Activated CD4-positive, alpha-beta T cell treated with anti-CD3 and anti-CD28 coated beads, Interleukin-2, Interleukin-4, amounts not matched to agents 100 ng/mL and 50 ng/mL, durations not matched to agents 16 hours and 8 hours (primary cell): ENCODE measurements at regions not wholly inside any gene's neighbourhood (a gene's known extent, or its start where the extent isn't known, plus 50 kb on each side); places are given as distances from the start of the nearest gene placed in this dataset.
"Not testable (repeated sequence)": the region's sequence is repeated elsewhere in the genome, so short reads cannot be mapped to it uniquely, and the experiment has no call there.

ENCODE experiments used
- DNase-seq: peaks from one replicate; pipeline ENCODE4 v3.0.0-alpha.2; 2020; ENCODE audit warnings: low spot score

DNA sequence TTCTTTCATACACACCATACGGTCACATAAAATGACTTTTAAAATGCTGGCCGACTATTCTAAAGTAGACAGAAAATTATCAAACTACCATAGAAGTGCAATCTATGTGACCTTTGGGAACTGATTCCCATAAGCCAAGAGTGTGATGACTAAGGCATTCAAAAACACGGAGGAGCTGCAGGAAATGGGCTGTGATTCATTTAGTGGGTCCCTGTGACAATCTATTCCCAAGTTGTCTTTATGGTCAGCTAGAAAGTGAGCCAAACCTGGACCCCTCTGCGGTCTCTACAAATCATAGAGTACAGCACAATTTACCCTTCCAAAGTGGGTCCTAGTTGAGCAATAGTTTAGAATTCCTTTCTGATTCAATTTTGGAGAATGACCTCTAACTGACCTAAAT lies 251.5 kb upstream of the CBLB start:
- DNase-seq: no peak

GRCh38 chr3:106121491-106122289 lies 252.9 kb upstream of the CBLB start:
- DNase-seq: no peak

DNA sequence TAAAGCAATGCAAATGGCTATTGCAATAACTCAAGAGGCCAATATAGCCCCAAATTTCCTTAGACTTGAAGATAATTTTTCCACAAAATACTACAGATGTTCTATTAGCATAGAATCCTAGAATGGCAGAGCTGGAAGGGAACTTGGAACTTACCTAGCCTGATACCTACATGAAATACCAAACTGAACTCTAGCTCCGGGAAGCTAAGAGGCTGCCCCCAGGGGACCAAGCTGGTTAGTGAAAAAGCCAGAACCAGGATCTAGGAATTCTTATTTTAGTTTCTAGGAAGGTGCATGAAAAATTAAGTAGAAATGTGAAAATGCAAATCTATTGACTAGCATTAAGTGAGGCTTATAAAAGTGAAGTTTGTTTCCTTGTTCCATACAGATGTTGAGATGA lies 256.0 kb upstream of the CBLB start:
- no peak for DNase-seq

DNA sequence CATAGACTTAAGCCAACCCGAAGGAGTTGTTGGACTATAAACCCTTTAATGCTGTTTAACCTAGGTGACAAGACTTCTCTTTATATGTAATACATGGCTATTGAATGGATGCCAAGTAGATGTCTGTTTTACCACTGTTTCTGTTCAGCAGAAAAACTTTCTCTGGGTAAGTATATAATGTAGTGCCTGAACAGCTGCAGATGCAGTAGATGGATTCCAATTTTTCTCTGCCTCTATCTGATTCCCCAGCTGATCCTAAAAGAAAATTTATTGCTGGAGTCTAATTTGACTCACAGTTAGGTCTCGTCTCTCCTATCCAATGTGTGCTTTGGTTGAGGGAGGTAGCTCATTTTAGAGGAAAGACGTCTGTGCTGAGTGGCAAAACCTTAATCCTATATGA lies 256.5 kb upstream of the CBLB start:
- DNase-seq: no peak

GRCh38 chr3:106126067-106126845 lies 257.4 kb upstream of the CBLB start:
- DNase-seq: no peak

DNA sequence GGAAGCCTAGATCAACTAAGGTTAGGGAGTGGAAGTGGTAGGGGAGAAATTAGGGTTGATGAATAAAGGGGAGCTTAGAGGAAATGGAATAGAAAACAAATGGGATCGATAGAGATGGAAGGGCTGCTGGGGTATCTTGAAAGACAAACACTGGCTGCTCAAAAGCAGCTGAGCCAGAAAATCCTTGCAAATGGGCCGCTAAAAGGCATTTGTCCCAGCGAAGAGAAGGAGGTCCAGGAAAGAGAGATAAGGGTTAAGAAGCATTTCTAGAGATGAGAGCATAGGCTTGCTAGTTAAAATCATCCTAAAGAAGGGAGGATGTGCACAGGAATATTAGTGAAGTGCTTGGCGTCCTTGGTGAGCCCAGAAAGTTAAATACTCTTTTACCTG lies 258.0 kb upstream of the CBLB start:
- DNase-seq: no peak

- DNase-seq: no peak
Observed at GRCh38 chr3:106129939-106130338, 261.1 kb upstream of the CBLB start.

GRCh38 chr3:106130384-106131198 lies 261.8 kb upstream of the CBLB start:
- DNase-seq: no peak

- DNase-seq: no peak
Observed at GRCh38 chr3:106135451-106136160, 266.8 kb upstream of the CBLB start.

DNA sequence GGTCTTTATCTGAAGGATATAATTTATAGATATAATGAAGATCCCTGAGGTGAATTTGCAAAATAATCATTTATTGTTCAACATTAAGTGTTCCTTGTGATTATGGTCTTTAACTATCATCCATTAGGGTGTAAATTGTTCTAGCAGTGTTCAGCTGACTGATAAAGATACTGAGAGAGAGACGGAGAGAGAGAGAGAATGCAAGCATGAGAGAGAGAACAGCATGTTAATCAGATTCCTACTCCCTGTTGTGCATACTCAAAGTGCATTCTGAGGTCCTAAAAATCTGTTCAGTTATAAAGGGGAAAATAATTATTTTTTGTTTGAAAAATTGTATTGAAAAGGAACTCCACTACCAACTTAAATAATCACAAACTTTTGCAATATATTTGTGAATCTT lies 271.0 kb upstream of the CBLB start:
- DNase-seq: no peak

- DNase-seq: no peak
Observed at GRCh38 chr3:106140431-106140830, 271.6 kb upstream of the CBLB start.

GRCh38 chr3:106144030-106144429 lies 275.2 kb upstream of the CBLB start:
- no peak for DNase-seq

- not testable (repeated sequence) for DNase-seq
Observed at GRCh38 chr3:106148440-106149082, 279.7 kb upstream of the CBLB start.

- DNase-seq: no peak
Observed at GRCh38 chr3:106157411-106157810, 288.6 kb upstream of the CBLB start.

DNA sequence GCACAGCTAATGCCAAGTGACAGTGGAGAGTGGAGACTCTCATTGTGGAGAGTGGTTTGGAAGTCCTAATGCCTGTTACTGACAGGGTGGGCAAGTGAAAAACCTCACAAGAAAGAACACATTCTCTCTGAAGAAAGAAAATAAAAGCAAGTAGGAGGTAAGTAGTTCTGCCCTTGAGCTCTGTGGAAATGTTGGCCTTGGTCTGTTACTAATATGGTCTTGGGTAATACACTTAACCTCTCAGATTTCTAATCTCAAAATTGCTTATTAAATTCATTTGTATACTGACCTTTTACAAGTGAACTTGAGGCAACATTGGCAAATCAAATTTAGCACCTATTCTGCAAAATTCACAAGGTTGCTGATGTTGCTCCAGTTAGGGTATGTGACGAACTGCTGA lies 291.6 kb upstream of the CBLB start:
- DNase-seq: no peak

- DNase-seq: no peak
Observed at GRCh38 chr3:106161246-106161645, 292.4 kb upstream of the CBLB start.

DNA sequence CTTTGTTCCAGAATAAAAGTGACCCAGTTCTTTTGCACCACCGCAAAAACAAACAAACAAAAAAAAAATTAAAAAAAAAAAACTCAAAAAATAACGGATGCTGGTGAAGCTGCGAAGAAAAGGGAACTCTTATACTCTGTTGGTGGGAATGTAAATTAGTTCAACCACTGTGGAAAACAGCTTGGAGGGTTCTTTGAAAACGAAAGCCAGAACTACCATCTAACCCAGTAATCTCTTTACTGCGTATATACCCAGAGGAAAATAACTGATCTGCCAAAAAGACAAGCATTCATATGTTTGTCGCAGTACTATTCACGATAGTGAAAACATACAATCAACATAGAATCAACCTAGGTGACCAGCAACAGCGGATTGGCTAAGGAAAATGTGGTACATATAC lies 298.9 kb upstream of the CBLB start:
- DNase-seq: no peak

GRCh38 chr3:106168962-106169750 lies 300.3 kb upstream of the CBLB start:
- no peak for DNase-seq

DNA sequence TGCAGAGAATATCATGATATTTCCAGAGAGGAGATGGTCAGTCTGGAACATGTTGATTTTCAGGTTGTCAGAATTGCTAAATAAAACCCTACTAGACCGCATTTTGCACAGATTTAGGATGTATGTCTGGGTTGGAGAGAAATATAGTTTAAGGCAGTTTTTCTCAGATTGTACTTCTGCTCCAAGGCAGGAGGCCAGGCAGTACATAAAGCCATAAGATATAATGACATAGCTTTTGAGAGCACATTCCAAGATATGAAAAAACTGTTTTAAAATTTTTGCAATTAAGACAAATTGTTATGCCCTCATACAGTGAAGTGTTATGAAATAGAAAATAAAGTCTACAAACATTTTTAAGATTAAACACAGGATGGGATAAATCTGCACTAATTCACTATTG lies 301.8 kb upstream of the CBLB start:
- DNase-seq: no peak

DNA sequence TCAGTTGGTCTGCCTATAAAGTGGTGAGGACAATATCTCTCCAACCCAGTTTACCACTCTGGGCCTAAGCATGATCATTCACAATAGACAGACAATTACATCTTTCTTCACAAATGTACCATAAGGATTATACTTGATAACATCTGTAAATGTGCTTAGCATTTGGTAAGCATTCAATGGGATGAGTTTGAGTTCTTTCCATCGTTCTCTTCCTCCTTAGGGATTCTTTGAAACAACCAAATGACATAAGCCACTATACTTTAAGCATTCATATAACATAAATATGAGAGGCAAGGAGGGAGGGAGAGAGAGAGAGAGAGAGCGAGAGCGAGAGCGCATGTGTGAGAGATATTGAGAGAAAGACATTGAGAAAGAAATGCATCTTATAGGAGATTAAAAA lies 303.3 kb upstream of the CBLB start:
- DNase-seq: no peak

- peak; percentile 68 for DNase-seq
Observed at GRCh38 chr3:106172780-106173179, 304.0 kb upstream of the CBLB start.
